IMR-90 (cell line): ENCODE measurements at regions not wholly inside any gene's neighbourhood (a gene's known extent, or its start where the extent isn't known, plus 50 kb on each side); places are given as distances from the start of the nearest gene placed in this dataset.

Experiments used
- ATAC-seq: fragments of 200-7000 bp; cut with Tn5 transposase; 2 replicates; pipeline ENCODE4 v1.9.1; 2020; ENCODE audit warnings: low read depth, mild to moderate bottlenecking, moderate library complexity
- BruUV-seq: library from RNA; stranded (reverse); fragments of 400-500 nt; replicated peaks from 2 replicates; lab custom pipeline; 2021; lab: Mats Ljungman, UMichigan
- CTCF ChIA-PET: fragments of 300-600 bp; formaldehyde crosslinking; extraction: SDS; loops from one replicate; lab custom pipeline; 2021; ENCODE audit warnings: antibody characterized with exemption; lab: Yijun Ruan, JAX
- POLR2A ChIA-PET: fragments of 300-600 bp; sonication (Branson Sonifier 250); formaldehyde crosslinking; loops from one replicate; lab custom pipeline; 2022; ENCODE audit warnings: antibody characterized with exemption; ENCODE audit not compliant: unreplicated experiment; lab: Charles Lee
- DNase-seq: peaks from one replicate; pipeline ENCODE4 v3.0.0; 2013
- H2AFZ ChIP-seq: replicated peaks from 2 replicates; pipeline ENCODE3; 2013; ENCODE audit warnings: low read length, mild to moderate bottlenecking; ENCODE audit not compliant: poor library complexity
- H2AK5ac ChIP-seq: 2 replicates; pipeline ENCODE4 v1.6.1; 2013; ENCODE audit warnings: low read depth, low read length, inconsistent platforms
- H2AK9ac ChIP-seq: replicated peaks from 2 replicates; pipeline ENCODE3; 2013; ENCODE audit warnings: mild to moderate bottlenecking, low read depth, low read length, moderate library complexity; ENCODE audit not compliant: poor library complexity
- H2BK120ac ChIP-seq: 2 replicates; pipeline ENCODE4 v1.6.1; 2013; ENCODE audit warnings: low read depth, low read length, inconsistent platforms
- H2BK15ac ChIP-seq: 3 replicates; pipeline ENCODE4 v1.6.1; 2013; ENCODE audit warnings: low read depth, low read length, inconsistent platforms
- H2BK20ac ChIP-seq: 2 replicates; pipeline ENCODE4 v1.6.1; 2013; ENCODE audit warnings: low read depth, mild to moderate bottlenecking, inconsistent platforms, low read length, moderate library complexity
- H2BK5ac ChIP-seq: 2 replicates; pipeline ENCODE4 v1.6.1; 2013; ENCODE audit warnings: mild to moderate bottlenecking, low read depth, low read length, inconsistent platforms; ENCODE audit not compliant: poor library complexity, severe bottlenecking
- H3K14ac ChIP-seq: replicated peaks from 2 replicates; pipeline ENCODE4 v1.6.1; 2013; ENCODE audit warnings: low read depth, low read length, inconsistent platforms
- H3K18ac ChIP-seq: 2 replicates; pipeline ENCODE4 v1.6.1; 2013; ENCODE audit warnings: low read depth, low read length, control low read depth
- H3K23ac ChIP-seq: 2 replicates; pipeline ENCODE4 v1.6.1; 2013; ENCODE audit warnings: low read depth, low read length, inconsistent platforms
- H3K27ac ChIP-seq: 2 replicates; pipeline ENCODE4 v1.5.1; 2013; ENCODE audit warnings: mild to moderate bottlenecking, control low read depth, low read length; ENCODE audit not compliant: insufficient read depth
- H3K27me3 ChIP-seq: 2 replicates; pipeline ENCODE4 v1.6.1; 2013; ENCODE audit warnings: low read length; ENCODE audit not compliant: control insufficient read depth, insufficient read depth
- H3K36me3 ChIP-seq: 2 replicates; pipeline ENCODE4 v1.6.1; 2013; ENCODE audit warnings: low read length, mixed read lengths; ENCODE audit not compliant: control insufficient read depth, insufficient read depth
- H3K4ac ChIP-seq: 2 replicates; pipeline ENCODE4 v1.6.1; 2013; ENCODE audit warnings: low read depth, low read length, inconsistent platforms
- H3K4me1 ChIP-seq: 2 replicates; pipeline ENCODE4 v1.6.1; 2013; ENCODE audit warnings: low read length, mixed read lengths; ENCODE audit not compliant: control insufficient read depth, insufficient read depth
- H3K4me2 ChIP-seq: 2 replicates; pipeline ENCODE4 v1.6.1; 2013; ENCODE audit warnings: low read depth, mild to moderate bottlenecking, control low read depth, low read length, moderate library complexity
- H3K4me3 ChIP-seq: 2 replicates; pipeline ENCODE4 v1.5.1; 2013; ENCODE audit warnings: low read depth, mild to moderate bottlenecking, control low read depth, low read length, moderate library complexity; ENCODE audit not compliant: insufficient read depth
- H3K56ac ChIP-seq: 2 replicates; pipeline ENCODE4 v1.6.1; 2013; ENCODE audit warnings: low read length, inconsistent platforms; ENCODE audit not compliant: insufficient read depth; ENCODE audit errors: extremely low read depth
- H3K79me1 ChIP-seq, 2 experiments: 2 replicates each; pipeline ENCODE4 v1.6.1; 2013; ENCODE audit warnings: low read length in 2 of 2, inconsistent platforms in 1 of 2, low read depth in 1 of 2
- H3K9ac ChIP-seq: 2 replicates; pipeline ENCODE4 v1.6.1; 2013; ENCODE audit warnings: low read depth, low read length, control low read depth
- H3K9me1 ChIP-seq: 2 replicates; pipeline ENCODE4 v1.6.1; 2013; ENCODE audit warnings: low read length, inconsistent platforms; ENCODE audit not compliant: insufficient read depth
- H3K9me3 ChIP-seq: 2 replicates; pipeline ENCODE4 v1.6.1; 2013; ENCODE audit warnings: low read length; ENCODE audit not compliant: control insufficient read depth, insufficient read depth
- H4K20me1 ChIP-seq: 2 replicates; pipeline ENCODE4 v1.6.1; 2013; ENCODE audit warnings: low read length, inconsistent platforms; ENCODE audit not compliant: insufficient read depth
- H4K5ac ChIP-seq: 2 replicates; pipeline ENCODE4 v1.6.1; 2013; ENCODE audit warnings: mild to moderate bottlenecking, low read depth, low read length, control low read depth
- H4K8ac ChIP-seq, 2 experiments: 2 replicates each; pipeline ENCODE4 v1.6.1; 2013; ENCODE audit warnings: low read depth in 2 of 2, low read length in 2 of 2, control low read depth in 1 of 2, inconsistent platforms in 1 of 2
- H4K91ac ChIP-seq: 2 replicates; pipeline ENCODE4 v1.6.1; 2013; ENCODE audit warnings: low read depth, low read length, inconsistent platforms; ENCODE audit not compliant: insufficient read depth
- CEBPB ChIP-seq: IDR thresholded peaks from 2 replicates; pipeline ENCODE4 v1.6.1; 2012; ENCODE audit warnings: low read depth, low read length, improper control_type of control experiment
- CTCF ChIP-seq: conservative IDR thresholded peaks from 2 replicates; pipeline ENCODE4 v1.5.1; 2012; ENCODE audit warnings: mild to moderate bottlenecking, low read depth, low read length, improper control_type of control experiment
- FOS ChIP-seq: fragments of 150-350 bp; IDR thresholded peaks from 2 replicates; pipeline ENCODE4 v1.6.1; 2016; ENCODE audit warnings: low read depth, low read length
- MAFK ChIP-seq: IDR thresholded peaks from 2 replicates; pipeline ENCODE4 v1.6.1; 2012; ENCODE audit warnings: low read depth, low read length, improper control_type of control experiment
- NFE2L2 ChIP-seq: fragments of 150-350 bp; IDR thresholded peaks from 2 replicates; pipeline ENCODE4 v1.6.1; 2016; ENCODE audit warnings: low read depth, mild to moderate bottlenecking, low read length
- POLR2A ChIP-seq: IDR thresholded peaks from 2 replicates; pipeline ENCODE4 v1.6.1; 2012; ENCODE audit warnings: mild to moderate bottlenecking, low read depth, low read length
- RAD21 ChIP-seq: IDR thresholded peaks from 2 replicates; pipeline ENCODE4 v1.6.1; 2012; ENCODE audit warnings: low read length, improper control_type of control experiment
- RCOR1 ChIP-seq: IDR thresholded peaks from 2 replicates; pipeline ENCODE4 v1.6.1; 2012; ENCODE audit warnings: mild to moderate bottlenecking, low read length, improper control_type of control experiment; ENCODE audit not compliant: insufficient replicate concordance
- RFX5 ChIP-seq: IDR thresholded peaks from 2 replicates; pipeline ENCODE4 v1.8.0; 2012; ENCODE audit warnings: low read depth, mild to moderate bottlenecking, low read length, moderate library complexity
- SMC3 ChIP-seq: fragments of 150-350 bp; IDR thresholded peaks from 2 replicates; pipeline ENCODE4 v1.6.1; 2016; ENCODE audit warnings: low read depth, mild to moderate bottlenecking, antibody characterized with exemption, low read length, moderate library complexity
- WGBS, 2 experiments: methylation state at CpG; one replicate each; pipeline versions ENCODE4 v1.1.5 to v1.1.7; 2013; ENCODE audit warnings: missing lambda C conversion rate in 2 of 2; ENCODE audit not compliant: insufficient read length in 1 of 2; ENCODE audit errors: extremely low coverage in 2 of 2; 5-methylcytosine and 5-hydroxymethylcytosine counted together
- dilution Hi-C: fragments of 300-500 bp; cut with HindIII; formaldehyde crosslinking; loops from one replicate; pipeline ENCODE4 v1.14.3; 2018; ENCODE audit warnings: low sequenced_read_pairs; ENCODE audit not compliant: unreplicated experiment
- in situ Hi-C: fragments of 300-500 bp; cut with MboI; formaldehyde crosslinking; loops from 3 replicates; pipeline ENCODE4 v1.14.3; 2019; ENCODE audit warnings: low sequenced_read_pairs, inconsistent platforms, mixed read lengths
- intact Hi-C: fragments of 100-400 bp; cut with micrococcal nuclease; formaldehyde crosslinking; loops from 2 replicates; pipeline ENCODE4 v1.10.0; 2022
- TF ChIP-seq, protein P1 (sequence below): fragments of 150-350 bp; IDR thresholded peaks from 2 replicates; pipeline ENCODE4 v1.6.1; 2016; ENCODE audit warnings: low read depth, mild to moderate bottlenecking, low read length, moderate library complexity, borderline replicate concordance
- TF ChIP-seq, protein P2 (sequence below): fragments of 150-350 bp; IDR thresholded peaks from 2 replicates; pipeline ENCODE4 v1.6.1; 2017; ENCODE audit warnings: mild to moderate bottlenecking, antibody characterized with exemption, low read length, low read depth

DNA sequence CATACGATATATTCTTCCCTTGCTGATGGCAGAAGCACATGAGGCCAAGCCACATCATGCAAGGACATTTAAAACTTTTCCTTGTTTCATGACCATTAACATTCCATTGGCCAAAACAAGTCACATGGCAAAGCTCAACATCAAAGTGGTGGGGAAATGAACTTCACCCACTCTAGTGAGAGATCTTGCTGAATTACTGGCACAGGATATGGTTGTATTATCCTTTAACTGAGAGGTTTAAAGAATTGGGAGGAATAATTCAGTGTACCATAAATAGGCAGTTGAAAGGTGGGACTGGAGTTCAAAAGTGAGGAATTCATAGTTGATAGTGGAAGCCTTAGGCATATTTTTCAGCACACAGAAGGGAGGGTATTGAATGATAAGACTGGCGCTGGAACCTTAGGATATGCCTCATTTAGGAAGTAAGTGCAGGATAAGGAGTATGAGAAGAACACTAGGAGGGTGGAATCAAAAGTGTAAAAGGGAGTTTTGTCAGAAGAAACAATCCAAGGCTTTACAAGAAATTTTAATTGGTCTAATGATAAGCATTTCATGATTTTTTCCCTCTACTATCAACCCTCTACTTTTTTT, 398.8 kb downstream of the C12orf75 start:
- no TSS peak for BruUV-seq
- H2AFZ ChIP-seq: no peak overlapping the region
- no peak overlapping the region for H2AK5ac ChIP-seq
- intact Hi-C loops: no loop called here
- no peak overlapping the region for H2BK20ac ChIP-seq
- no peaks in the 10 kb centered on the region for H3K9me1 ChIP-seq
- dilution Hi-C loops: no loop called here
- CTCF ChIA-PET: no interaction called here
- H3K4me2 ChIP-seq: no peak overlapping the region
- H3K23ac ChIP-seq: no peak overlapping the region
- no peaks in the 10 kb centered on the region for H3K4me1 ChIP-seq
- in situ Hi-C loops: no loop called here
- no peak overlapping the region for H4K5ac ChIP-seq
- 100% methylated on average over 1 of the region's 2 CpGs; no CpG with 5 or more reads in 1 of the 2 experiments for WGBS, 2 experiments
- peaks cover 25% of the 10 kb centered on the region for H3K27me3 ChIP-seq
- H3K27ac ChIP-seq: no peak overlapping the region
- H4K8ac ChIP-seq: no peak overlapping the region
- H2BK15ac ChIP-seq: no peak overlapping the region
- TF ChIP-seq FOS (no peak), RCOR1 (no peak), MAFK (no peak), CTCF (no peak), RAD21 (no peak), CEBPB (no peak), NFE2L2 (no peak), SMC3 (no peak), RFX5 (no peak), POLR2A (no peak)
- TF ChIP-seq, protein P1, sequence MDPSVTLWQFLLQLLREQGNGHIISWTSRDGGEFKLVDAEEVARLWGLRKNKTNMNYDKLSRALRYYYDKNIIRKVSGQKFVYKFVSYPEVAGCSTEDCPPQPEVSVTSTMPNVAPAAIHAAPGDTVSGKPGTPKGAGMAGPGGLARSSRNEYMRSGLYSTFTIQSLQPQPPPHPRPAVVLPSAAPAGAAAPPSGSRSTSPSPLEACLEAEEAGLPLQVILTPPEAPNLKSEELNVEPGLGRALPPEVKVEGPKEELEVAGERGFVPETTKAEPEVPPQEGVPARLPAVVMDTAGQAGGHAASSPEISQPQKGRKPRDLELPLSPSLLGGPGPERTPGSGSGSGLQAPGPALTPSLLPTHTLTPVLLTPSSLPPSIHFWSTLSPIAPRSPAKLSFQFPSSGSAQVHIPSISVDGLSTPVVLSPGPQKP: no peak
- TF ChIP-seq, protein P2, sequence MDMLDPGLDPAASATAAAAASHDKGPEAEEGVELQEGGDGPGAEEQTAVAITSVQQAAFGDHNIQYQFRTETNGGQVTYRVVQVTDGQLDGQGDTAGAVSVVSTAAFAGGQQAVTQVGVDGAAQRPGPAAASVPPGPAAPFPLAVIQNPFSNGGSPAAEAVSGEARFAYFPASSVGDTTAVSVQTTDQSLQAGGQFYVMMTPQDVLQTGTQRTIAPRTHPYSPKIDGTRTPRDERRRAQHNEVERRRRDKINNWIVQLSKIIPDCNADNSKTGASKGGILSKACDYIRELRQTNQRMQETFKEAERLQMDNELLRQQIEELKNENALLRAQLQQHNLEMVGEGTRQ: no peak
- H3K36me3 ChIP-seq: no peaks in the 10 kb centered on the region
- no peak overlapping the region for H3K4me3 ChIP-seq
- no peaks in the 10 kb centered on the region for H4K20me1 ChIP-seq
- H3K56ac ChIP-seq: no peak overlapping the region
- H2AK9ac ChIP-seq: no peak overlapping the region
- no peaks in the 10 kb centered on the region for H3K9me3 ChIP-seq
- no peak overlapping the region for H3K18ac ChIP-seq
- DNase-seq (no peak), ATAC-seq (no peak)
- POLR2A ChIA-PET: no interaction called here
- no peak overlapping the region for H3K4ac ChIP-seq
- no peaks in the 10 kb centered on the region for H3K79me1 ChIP-seq
- H2BK5ac ChIP-seq: no peak overlapping the region
- H2BK120ac ChIP-seq: no peak overlapping the region
- no peak overlapping the region for H4K91ac ChIP-seq
- no peak overlapping the region for H3K9ac ChIP-seq
- no peak overlapping the region for H3K14ac ChIP-seq
